HCT116 (cell line): ENCODE measurements at regions not wholly inside any gene's neighbourhood (a gene's known extent, or its start where the extent isn't known, plus 50 kb on each side); places are given as distances from the start of the nearest gene placed in this dataset.

Experiments used
- ATAC-seq: fragments of 200-7000 bp; cut with Tn5 transposase; 2 replicates; pipeline ENCODE4 v1.9.1; 2020; ENCODE audit warnings: mild to moderate bottlenecking, moderate library complexity
- BruUV-seq: library from RNA; stranded (reverse); fragments of 400-500 nt; replicated peaks from 2 replicates; lab custom pipeline; 2021; lab: Mats Ljungman, UMichigan
- CTCF ChIA-PET: fragments of 300-600 bp; sonication (Branson Sonifier 250); formaldehyde crosslinking; loops from one replicate; lab custom pipeline; 2021; ENCODE audit warnings: antibody characterized with exemption; lab: Charles Lee
- POLR2A ChIA-PET: fragments of 300-600, 350-600 bp; sonication (Branson Sonifier 250); formaldehyde crosslinking; loops from one replicate; lab custom pipeline; 2021; ENCODE audit warnings: antibody characterized with exemption; lab: Charles Lee
- RAD21 ChIA-PET, 2 experiments: fragments of 300-600 bp; sonication (Branson Sonifier 250); formaldehyde crosslinking; loops; one replicate each; lab custom pipeline; 2023; ENCODE audit warnings: low total read pairs in 2 of 2; ENCODE audit not compliant: uncharacterized antibody in 2 of 2, unreplicated experiment in 2 of 2, low non-redundant PET in 1 of 2; lab: Charles Lee
- DNase-seq: peaks from one replicate; pipeline ENCODE4 v3.0.0-alpha.2; 2010; ENCODE audit warnings: low read depth, low spot score
- H2AFZ ChIP-seq: fragments of 200-600 bp; shearing (Covaris generic), sonication (generic); 2 replicates; pipeline ENCODE4 v1.6.1; 2017; ENCODE audit warnings: low read depth, mixed run types, mixed read lengths, antibody characterized with exemption, low read length; ENCODE audit not compliant: poor library complexity, severe bottlenecking
- H3K27ac ChIP-seq: 2 replicates; pipeline ENCODE4 v1.5.1; 2012; ENCODE audit warnings: low read depth, low read length
- H3K27me3 ChIP-seq: fragments of 200-600 bp; sonication (generic); 2 replicates; pipeline ENCODE4 v1.6.1; 2016; ENCODE audit warnings: mixed run types, low read length, mixed read lengths; ENCODE audit not compliant: insufficient read depth
- H3K36me3 ChIP-seq, 2 experiments: fragments of 200-500 bp in 1 of 2; fragments of 200-600 bp in 1 of 2; sonication (Bioruptor generic) in 1 of 2; sonication (generic) in 1 of 2; 2 replicates each; pipeline versions ENCODE4 v1.5.1 to v1.6.1; 2014 to 2016; ENCODE audit warnings: low read length in 2 of 2, inconsistent platforms in 1 of 2, mixed read lengths in 1 of 2, mixed run types in 1 of 2; ENCODE audit not compliant: insufficient read depth in 2 of 2, control insufficient read depth in 1 of 2
- H3K4me1 ChIP-seq, 2 experiments: fragments of 200-600 bp in 1 of 2; sonication (generic) in 1 of 2; 2 replicates each; pipeline versions ENCODE4 v1.5.1 to v1.6.1; 2012 to 2017; ENCODE audit warnings: low read length in 2 of 2, inconsistent platforms in 1 of 2, mild to moderate bottlenecking in 1 of 2, mixed read lengths in 1 of 2, mixed run types in 1 of 2, moderate library complexity in 1 of 2; ENCODE audit not compliant: insufficient read depth in 2 of 2, control insufficient read depth in 1 of 2
- H3K4me2 ChIP-seq: fragments of 200-600 bp; sonication (generic); 2 replicates; pipeline ENCODE4 v1.6.1; 2017; ENCODE audit warnings: mixed run types, low read length, mixed read lengths
- H3K4me3 ChIP-seq, 2 experiments: fragments of 200-600 bp in 1 of 2; sonication (generic) in 1 of 2; replicated peaks in 1 of 2; 2 replicates each; pipeline ENCODE4 v1.5.1; 2011 to 2016; ENCODE audit warnings: low read length in 2 of 2, control low read depth in 1 of 2, low read depth in 1 of 2, mild to moderate bottlenecking in 1 of 2, mixed read lengths in 1 of 2, mixed run types in 1 of 2
- H3K79me2 ChIP-seq: fragments of 200-600 bp; sonication (generic); 2 replicates; pipeline ENCODE4 v1.6.1; 2017; ENCODE audit warnings: mild to moderate bottlenecking, mixed run types, low read length, moderate library complexity, mixed read lengths; ENCODE audit not compliant: insufficient read depth
- H3K9ac ChIP-seq: fragments of 200-600 bp; sonication (generic); 2 replicates; pipeline ENCODE4 v1.6.1; 2016; ENCODE audit warnings: low read length, mixed read lengths
- H3K9me2 ChIP-seq: fragments of 200-600 bp; sonication (generic), shearing (Covaris generic); 2 replicates; pipeline ENCODE4 v1.6.1; 2017; ENCODE audit warnings: mixed run types, mild to moderate bottlenecking, moderate library complexity; ENCODE audit not compliant: insufficient read depth
- H3K9me3 ChIP-seq, 2 experiments: fragments of 200-500 bp in 1 of 2; fragments of 200-600 bp in 1 of 2; sonication (Bioruptor generic) in 1 of 2; sonication (generic) in 1 of 2; 2 replicates each; pipeline ENCODE4 v1.6.1; 2014 to 2017; ENCODE audit warnings: low read length in 2 of 2, mixed read lengths in 2 of 2, inconsistent platforms in 1 of 2, low read depth in 1 of 2, mild to moderate bottlenecking in 1 of 2, mixed run types in 1 of 2, moderate library complexity in 1 of 2; ENCODE audit not compliant: control insufficient read depth in 1 of 2, insufficient read depth in 1 of 2
- H4K20me1 ChIP-seq: fragments of 200-600 bp; sonication (generic), shearing (Covaris generic); 2 replicates; pipeline ENCODE4 v1.6.1; 2017; ENCODE audit warnings: mixed run types, mild to moderate bottlenecking, moderate library complexity; ENCODE audit not compliant: insufficient read depth
- ATF3 ChIP-seq: IDR thresholded peaks from 2 replicates; pipeline ENCODE4 v1.6.1; 2012
- CEBPB ChIP-seq: IDR thresholded peaks from 2 replicates; pipeline ENCODE4 v1.6.1; 2012; ENCODE audit warnings: low read depth
- CTCF ChIP-seq, 3 experiments: fragments of 200-600 bp in 1 of 3; sonication (generic) in 1 of 3; IDR thresholded peaks in 2 of 3; conservative IDR thresholded peaks in 1 of 3; 2 replicates each; pipeline ENCODE4 v1.5.1; 2012 to 2017; ENCODE audit warnings: low read depth in 2 of 3, low read length in 2 of 3, antibody characterized with exemption in 1 of 3, borderline replicate concordance in 1 of 3, control low read depth in 1 of 3, mild to moderate bottlenecking in 1 of 3, mixed read lengths in 1 of 3, mixed run types in 1 of 3, moderate library complexity in 1 of 3; ENCODE audit not compliant: insufficient read depth in 1 of 3
- FOSL1 ChIP-seq: IDR thresholded peaks from 2 replicates; pipeline ENCODE4 v1.6.1; 2012; ENCODE audit warnings: low read depth
- MAX ChIP-seq: IDR thresholded peaks from 2 replicates; pipeline ENCODE4 v1.6.1; 2012
- RAD21 ChIP-seq: IDR thresholded peaks from 2 replicates; pipeline ENCODE4 v1.6.1; 2012; ENCODE audit warnings: low read depth, mild to moderate bottlenecking
- YY1 ChIP-seq: IDR thresholded peaks from 2 replicates; pipeline ENCODE4 v1.6.1; 2011; ENCODE audit warnings: low read length, low read depth, moderate library complexity, mild to moderate bottlenecking; ENCODE audit not compliant: insufficient replicate concordance; ENCODE audit errors: extremely low read depth
- ZFX ChIP-seq: fragments of 450-650 bp; IDR thresholded peaks from 2 replicates; pipeline ENCODE4 v1.6.1; 2017
- ZNF274 ChIP-seq: fragments of 200-500 bp; sonication (Bioruptor generic); IDR thresholded peaks from 2 replicates; pipeline ENCODE4 v1.6.1; 2014; ENCODE audit warnings: mild to moderate bottlenecking, low read depth, low read length, inconsistent platforms
- intact Hi-C: fragments of 100-400 bp; cut with micrococcal nuclease; formaldehyde crosslinking; loops from 2 replicates; pipeline ENCODE4 v1.10.0; 2022

GRCh38 chr17:21511363-21512195, 135.4 kb downstream of the KCNJ12 start:
- peaks cover 2 to 14% of the 10 kb centered on the region in 2 experiments; a peak in 2 of 4 replicates for H3K4me1 ChIP-seq
- TF ChIP-seq CEBPB (no peak), FOSL1 (no peak), ZFX (no peak), ZNF274 (no peak), MAX (no peak), YY1 (no peak), ATF3 (no peak), CTCF (IDR thresholded peaks at IDR 0.05 in 2 of 3, conservative IDR thresholded peaks at IDR 0.05 in 1 of 3; ENCODE audit: borderline replicate concordance in 1 of 3, insufficient read depth in 1 of 3, low read depth in 2 of 3, low read length in 2 of 3) (peak; percentile 71 to 78 (median 76)), RAD21 (peak; percentile 70)
- no peaks in the 10 kb centered on the region for H4K20me1 ChIP-seq
- H3K27ac ChIP-seq: no peak overlapping the region
- H3K79me2 ChIP-seq: no peaks in the 10 kb centered on the region
- BruUV-seq: no TSS peak
- H3K36me3 ChIP-seq: no peaks in the 10 kb centered on the region
- peak overlapping the region; percentile 86 for H2AFZ ChIP-seq
- H3K9ac ChIP-seq: no peak overlapping the region
- ATAC-seq (peak; percentile 95), DNase-seq (peak; percentile 61)
- POLR2A ChIA-PET: no interaction called here
- CTCF ChIA-PET: interaction anchor here (0.6 to 3.3 kb wide), 15 partner anchors 12 to 690 kb away, joined by 3 to 51 read pairs (median 4); no protein-coding TSS in a partner anchor
- RAD21 ChIA-PET: interaction anchor here in 1 of 2 experiments (1.0 kb wide), 1 partner anchor 54 kb away, joined by 10 read pairs; no protein-coding TSS in a partner anchor
- no peaks in the 10 kb centered on the region for H3K9me2 ChIP-seq
- intact Hi-C loops: loop anchor here (1.0 to 10.0 kb wide), 5 partner anchors 54 to 469 kb away; partner anchors contain the start of genes DHRS7B and USP22
- peak overlapping the region; percentile 69 for H3K4me2 ChIP-seq
- H3K9me3 ChIP-seq: no peaks in the 10 kb centered on the region
- H3K27me3 ChIP-seq: no peaks in the 10 kb centered on the region
- H3K4me3 ChIP-seq: peak overlapping the region in 1 of 2 experiments; percentile 28; a peak in 2 of 4 replicates
